Naive B cell (primary cell): ENCODE measurements at regions not wholly inside any gene's neighbourhood (a gene's known extent, or its start where the extent isn't known, plus 50 kb on each side); places are given as distances from the start of the nearest gene placed in this dataset.

Source experiments
- ATAC-seq, 2 donors: fragments of 150-1000 bp; cut with Tn5 transposase; 2 replicates each; pipeline ENCODE4 v1.10.0; 2021; ENCODE audit warnings: low read depth in 2 of 2, mild to moderate bottlenecking in 2 of 2, moderate library complexity in 2 of 2
- DNase-seq: peaks from one replicate; pipeline ENCODE4 v3.0.0; 2022
- H3K27ac Mint-ChIP-seq, 6 donors: one replicate each; pipeline ENCODE4 v1.8.0; 2020 to 2022; ENCODE audit warnings: mild to moderate bottlenecking in 6 of 6, mixed read lengths in 6 of 6, moderate library complexity in 5 of 6, inconsistent platforms in 2 of 6
- H3K27me3 Mint-ChIP-seq, 3 donors: one replicate each; pipeline ENCODE4 v1.8.0; 2021 to 2022; ENCODE audit warnings: mixed read lengths in 3 of 3, mild to moderate bottlenecking in 1 of 3
- H3K36me3 Mint-ChIP-seq, 2 donors: one replicate each; pipeline ENCODE4 v1.8.0; 2020 to 2022; ENCODE audit warnings: mixed read lengths in 2 of 2, inconsistent platforms in 1 of 2, mild to moderate bottlenecking in 1 of 2
- H3K4me1 Mint-ChIP-seq, 3 donors: one replicate each; pipeline ENCODE4 v1.8.0; 2020 to 2022; ENCODE audit warnings: mixed read lengths in 3 of 3, inconsistent platforms in 1 of 3, mild to moderate bottlenecking in 1 of 3, moderate library complexity in 1 of 3
- H3K4me3 Mint-ChIP-seq, 8 donors: one replicate each; pipeline ENCODE4 v1.8.0; 2020 to 2022; ENCODE audit warnings: mild to moderate bottlenecking in 8 of 8, mixed read lengths in 8 of 8, moderate library complexity in 8 of 8, inconsistent platforms in 2 of 8
- H3K9me3 Mint-ChIP-seq, 7 donors: one replicate each; pipeline ENCODE4 v1.8.0; 2020 to 2022; ENCODE audit warnings: mixed read lengths in 7 of 7, mild to moderate bottlenecking in 5 of 7, inconsistent platforms in 2 of 7, moderate library complexity in 1 of 7

DNA sequence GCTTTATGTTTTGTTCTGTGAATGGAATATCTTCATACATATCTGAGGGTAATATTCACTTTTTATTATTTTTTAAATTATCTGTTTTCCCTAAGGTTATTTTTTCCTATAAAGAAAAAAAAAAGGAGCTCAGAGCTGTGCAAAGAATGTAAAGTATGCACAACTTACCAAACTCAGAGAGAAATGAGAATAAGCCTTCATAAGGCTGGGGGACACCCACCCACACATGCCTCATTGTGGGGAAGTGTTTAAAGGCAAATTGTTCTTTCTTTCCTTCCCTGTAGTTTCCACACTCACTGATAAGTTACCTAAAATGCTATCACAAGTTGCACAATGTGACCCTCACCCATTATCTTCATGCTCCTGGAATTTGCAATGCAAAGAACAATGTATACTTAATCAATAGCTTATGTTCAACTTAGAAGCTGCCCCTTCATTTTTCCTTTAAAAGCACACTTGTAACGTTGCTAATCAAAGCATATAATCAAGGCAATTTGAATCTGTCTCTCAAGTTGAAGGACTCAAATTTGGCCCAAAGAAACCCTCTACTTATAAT lies 108.1 kb downstream of the GNAT3 start:
- Mint-ChIP-seq H3K27me3 (no peaks in the 10 kb centered on the region), H3K36me3 (no peaks in the 10 kb centered on the region), H3K27ac (no peak overlapping the region), H3K9me3 (peaks cover 0 to 5% (median 0%) of the 10 kb centered on the region in 7 donors), H3K4me3 (no peak overlapping the region), H3K4me1 (no peaks in the 10 kb centered on the region)
- no peak for DNase-seq
- ATAC-seq = no peak

DNA sequence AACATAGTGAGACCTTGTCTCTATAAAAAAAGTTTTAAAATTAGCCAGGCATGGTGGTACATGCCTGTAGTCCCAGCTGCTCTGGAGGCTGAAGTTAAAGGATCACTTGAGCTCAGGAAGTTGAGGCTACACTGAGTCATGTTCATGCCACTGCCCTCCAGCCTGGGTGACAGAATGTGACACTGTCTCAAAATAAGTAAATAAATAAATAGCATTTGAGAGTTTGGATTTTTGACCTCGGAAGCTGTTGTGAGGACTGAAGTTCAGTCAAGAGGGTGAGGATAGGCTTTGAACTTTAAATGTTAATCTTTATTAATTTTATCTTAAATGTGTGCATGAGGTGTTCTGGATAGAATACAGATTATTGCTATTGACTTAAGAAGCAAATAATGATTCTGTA lies 110.2 kb downstream of the GNAT3 start:
- Mint-ChIP-seq H3K4me3 (no peak overlapping the region), H3K36me3 (no peaks in the 10 kb centered on the region), H3K4me1 (no peaks in the 10 kb centered on the region), H3K27ac (no peak overlapping the region), H3K9me3 (no peaks in the 10 kb centered on the region), H3K27me3 (no peaks in the 10 kb centered on the region)
- DNase-seq (no peak), ATAC-seq (no peak)

DNA sequence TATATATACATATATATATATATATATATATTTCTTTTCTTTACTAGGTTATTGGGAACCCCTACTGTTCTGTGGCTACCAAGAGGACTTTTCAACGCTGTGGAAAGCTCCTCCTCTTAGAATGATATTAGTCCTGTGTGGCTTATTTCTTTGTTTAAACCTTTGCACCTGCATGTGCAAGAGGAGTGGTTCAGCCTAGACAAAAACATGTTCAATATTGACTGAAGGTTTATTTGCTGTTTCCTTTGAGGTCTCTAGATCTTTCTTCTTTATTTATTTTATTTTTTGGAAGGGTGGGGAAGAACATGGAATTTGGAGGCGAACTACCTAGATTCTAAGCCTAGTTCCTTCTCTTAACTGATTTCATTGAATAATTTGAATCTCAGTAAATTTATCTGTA lies 118.1 kb downstream of the GNAT3 start:
- DNase-seq (no peak), ATAC-seq (no peak)
- no peak overlapping the region for H3K27ac Mint-ChIP-seq
- no peak overlapping the region for H3K4me3 Mint-ChIP-seq
- H3K36me3 Mint-ChIP-seq = no peaks in the 10 kb centered on the region
- no peaks in the 10 kb centered on the region for H3K4me1 Mint-ChIP-seq
- H3K27me3 Mint-ChIP-seq = no peaks in the 10 kb centered on the region
- no peaks in the 10 kb centered on the region for H3K9me3 Mint-ChIP-seq

DNA sequence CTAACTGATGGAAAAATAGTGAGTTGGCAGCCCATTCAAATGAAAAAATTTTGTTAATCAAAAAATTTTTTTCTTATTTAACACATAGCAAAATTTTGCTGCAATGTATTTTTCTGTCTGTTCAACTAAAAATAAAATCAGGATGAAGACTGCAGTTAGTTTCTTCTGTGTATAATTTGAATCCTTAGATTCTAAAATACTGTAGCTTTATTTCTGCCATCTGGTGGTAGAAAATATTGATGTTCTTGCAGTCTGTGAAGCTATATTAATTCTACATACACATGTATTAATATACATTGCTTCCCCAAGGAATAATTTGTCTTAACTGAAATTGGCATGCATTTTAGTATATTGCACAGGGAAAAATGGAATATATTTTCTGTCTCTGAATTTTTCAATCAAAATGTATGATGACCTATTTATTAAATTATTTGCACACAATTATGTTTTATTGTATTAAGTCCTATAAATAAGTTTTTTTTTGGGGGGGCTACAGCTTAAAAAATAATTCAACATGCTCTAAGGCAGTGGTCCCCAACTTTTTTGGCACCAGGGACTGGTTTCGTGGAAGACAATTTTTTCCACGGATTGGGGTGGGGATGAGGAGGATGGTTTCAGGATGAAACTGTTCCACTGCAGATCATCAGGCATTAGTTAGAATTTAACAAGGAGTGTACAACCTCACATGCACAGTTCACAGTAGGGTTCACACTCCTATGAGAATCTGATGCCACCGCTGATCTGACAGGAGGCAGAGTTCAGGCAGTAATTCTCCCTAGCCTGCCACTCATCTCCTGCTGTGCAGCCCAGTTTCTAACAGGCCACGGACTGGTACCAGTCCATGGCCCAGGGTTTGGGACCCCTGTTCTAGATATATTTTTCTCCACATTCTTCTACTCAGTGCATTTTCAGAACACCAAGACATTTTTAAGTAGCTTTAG lies 119.4 kb downstream of the GNAT3 start:
- ATAC-seq = no peak
- no peak for DNase-seq
- H3K4me1 Mint-ChIP-seq = no peaks in the 10 kb centered on the region
- no peaks in the 10 kb centered on the region for H3K9me3 Mint-ChIP-seq
- H3K27me3 Mint-ChIP-seq = no peaks in the 10 kb centered on the region
- H3K4me3 Mint-ChIP-seq = no peak overlapping the region
- H3K36me3 Mint-ChIP-seq = no peaks in the 10 kb centered on the region
- H3K27ac Mint-ChIP-seq = no peak overlapping the region

DNA sequence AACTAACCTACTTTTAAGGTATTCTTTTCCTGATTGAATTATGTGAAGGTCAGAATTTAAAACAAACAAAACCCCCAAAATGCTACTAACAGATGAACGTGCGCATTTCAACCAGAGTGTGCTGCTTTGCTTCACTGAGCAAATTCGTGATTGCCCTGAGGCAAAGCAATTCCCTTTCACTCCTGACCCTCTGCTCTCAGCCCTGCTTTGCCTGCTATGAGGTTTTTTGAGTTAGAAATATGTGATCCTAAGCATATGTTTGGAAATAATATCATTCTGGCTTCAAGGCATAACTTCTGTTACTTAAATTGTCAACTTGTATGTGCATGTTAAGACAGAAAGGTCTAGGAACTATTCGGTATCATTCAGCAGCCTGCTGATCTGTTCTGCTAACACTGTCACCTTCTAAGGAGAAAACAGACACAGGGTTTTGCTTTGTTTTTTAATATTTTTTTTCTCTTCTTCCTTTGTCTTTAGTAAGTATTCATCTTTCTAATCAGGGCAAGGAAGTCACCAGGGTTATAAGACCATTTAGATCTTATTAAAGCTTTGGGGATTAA lies 124.2 kb downstream of the GNAT3 start:
- Mint-ChIP-seq H3K27ac (no peak overlapping the region), H3K4me3 (no peak overlapping the region), H3K27me3 (no peaks in the 10 kb centered on the region), H3K4me1 (no peaks in the 10 kb centered on the region), H3K36me3 (no peaks in the 10 kb centered on the region), H3K9me3 (no peaks in the 10 kb centered on the region)
- no peak for ATAC-seq
- no peak for DNase-seq

DNA sequence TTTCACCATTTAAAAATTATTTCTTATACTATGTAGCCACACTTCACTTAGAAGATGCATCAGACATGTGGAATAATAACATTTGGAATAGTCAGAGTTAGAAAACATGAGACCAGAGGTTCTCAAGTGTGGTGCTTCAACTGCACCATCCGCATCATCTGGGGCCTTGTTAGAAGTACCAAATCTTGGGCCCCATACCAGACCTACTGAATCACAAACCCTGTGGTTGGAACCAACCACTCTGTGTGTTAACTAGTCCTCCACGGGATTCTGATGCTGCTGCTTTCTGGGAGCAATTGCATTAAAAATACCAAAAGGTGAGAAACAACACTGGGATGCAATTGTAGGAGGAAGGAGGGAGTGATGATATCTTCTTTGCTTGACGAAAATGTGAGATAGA lies 125.2 kb downstream of the GNAT3 start:
- Mint-ChIP-seq H3K4me1 (no peaks in the 10 kb centered on the region), H3K9me3 (no peaks in the 10 kb centered on the region), H3K27ac (no peak overlapping the region), H3K27me3 (no peaks in the 10 kb centered on the region), H3K4me3 (peak overlapping the region in 1 of 8 donors; percentile 22), H3K36me3 (no peaks in the 10 kb centered on the region)
- ATAC-seq = no peak
- no peak for DNase-seq

DNA sequence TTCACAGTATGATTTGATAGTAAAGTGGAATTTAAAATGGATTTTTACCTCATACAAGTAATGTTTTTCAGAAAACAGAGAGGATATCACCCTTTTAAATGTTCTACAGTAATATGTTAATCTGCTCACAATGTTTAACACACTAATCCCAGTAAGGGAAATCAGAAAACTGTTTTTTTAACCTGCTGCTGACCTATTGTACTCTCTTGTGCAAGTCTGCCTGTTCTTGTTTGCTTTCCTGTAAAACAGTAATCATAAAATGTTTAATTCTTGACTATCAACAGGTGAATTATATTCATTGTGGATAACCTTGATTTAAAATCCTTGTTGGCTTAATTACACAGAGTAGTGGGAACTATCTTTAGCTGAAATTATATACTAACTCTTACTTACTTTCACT lies 126.4 kb downstream of the GNAT3 start:
- Mint-ChIP-seq H3K27me3 (no peaks in the 10 kb centered on the region), H3K4me3 (no peak overlapping the region), H3K27ac (no peak overlapping the region), H3K9me3 (no peaks in the 10 kb centered on the region), H3K36me3 (no peaks in the 10 kb centered on the region), H3K4me1 (no peaks in the 10 kb centered on the region)
- ATAC-seq (no peak), DNase-seq (no peak)

DNA sequence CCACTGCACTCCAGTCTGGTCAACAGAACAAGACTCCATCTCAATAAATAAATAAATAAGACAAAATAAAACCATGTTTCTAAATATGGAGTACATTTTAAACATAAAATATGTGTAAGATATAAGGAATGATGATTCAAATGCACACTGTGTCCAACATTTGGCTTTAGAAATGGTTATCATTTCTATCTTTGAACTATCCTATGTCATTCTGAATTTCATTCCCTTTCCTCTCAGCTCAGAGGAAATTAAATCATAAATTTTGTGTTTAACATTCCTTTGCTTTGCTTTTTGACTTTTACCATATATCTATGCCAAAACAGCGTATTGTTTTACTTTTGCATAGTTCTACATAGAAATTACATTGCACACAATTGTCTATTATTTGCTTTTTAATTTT lies 130.9 kb downstream of the GNAT3 start:
- no peaks in the 10 kb centered on the region for H3K27me3 Mint-ChIP-seq
- ATAC-seq = no peak

DNA sequence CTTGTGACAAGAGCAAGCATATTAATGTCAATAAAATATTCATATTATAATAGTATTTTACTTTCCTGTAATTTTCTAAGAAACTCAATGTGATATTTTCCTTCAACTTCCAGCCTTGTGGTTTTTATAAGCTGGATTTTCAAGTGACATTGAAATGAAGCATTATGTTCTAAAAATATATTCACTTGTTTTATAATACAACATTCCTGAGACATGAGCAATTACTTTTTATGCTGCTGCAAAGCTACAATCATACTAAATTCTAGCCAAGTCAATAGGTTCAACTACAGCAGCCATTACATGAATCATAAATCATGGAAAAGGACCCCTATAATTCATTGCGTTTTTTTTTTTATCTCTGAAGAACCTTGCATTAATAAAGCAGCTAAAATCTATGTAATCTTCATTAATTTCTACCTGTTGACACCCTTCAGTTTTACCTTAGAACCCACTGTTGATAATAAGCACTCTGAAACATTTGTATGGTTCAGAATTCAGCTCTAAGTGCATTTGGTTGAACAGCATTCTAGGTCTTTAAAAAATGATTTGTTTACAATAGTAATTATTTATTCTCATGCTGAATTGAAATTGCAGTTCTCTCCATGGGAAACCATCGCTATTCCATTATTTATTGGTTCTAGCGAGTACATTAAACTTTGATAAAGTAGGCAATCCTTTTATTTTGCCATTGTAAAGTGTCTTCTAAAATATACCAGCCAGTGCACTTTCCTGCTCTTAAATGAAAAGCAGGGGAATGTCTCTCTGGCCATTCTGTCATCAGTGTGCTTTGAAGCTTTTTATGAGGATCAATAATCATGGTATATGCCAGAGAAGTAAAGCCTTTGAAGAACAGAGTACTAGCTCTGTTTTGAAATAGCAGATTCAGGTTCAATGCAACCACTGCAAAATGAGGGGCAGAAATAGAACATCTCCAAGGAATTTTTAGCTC lies 132.6 kb downstream of the GNAT3 start:
- Mint-ChIP-seq H3K9me3 (peaks cover 0 to 2% (median 0%) of the 10 kb centered on the region in 7 donors), H3K4me1 (no peaks in the 10 kb centered on the region), H3K27me3 (no peaks in the 10 kb centered on the region), H3K4me3 (no peak overlapping the region), H3K27ac (no peak overlapping the region), H3K36me3 (no peaks in the 10 kb centered on the region)
- ATAC-seq (no peak), DNase-seq (no peak)

More for the DNA sequence above, 130.9 kb downstream of the GNAT3 start:
- H3K9me3 Mint-ChIP-seq = peaks cover 0 to 2% (median 0%) of the 10 kb centered on the region in 7 donors
- H3K4me3 Mint-ChIP-seq = no peak overlapping the region
- H3K27ac Mint-ChIP-seq = no peak overlapping the region
- no peak for DNase-seq
- H3K36me3 Mint-ChIP-seq = no peaks in the 10 kb centered on the region
- H3K4me1 Mint-ChIP-seq = no peaks in the 10 kb centered on the region

DNA sequence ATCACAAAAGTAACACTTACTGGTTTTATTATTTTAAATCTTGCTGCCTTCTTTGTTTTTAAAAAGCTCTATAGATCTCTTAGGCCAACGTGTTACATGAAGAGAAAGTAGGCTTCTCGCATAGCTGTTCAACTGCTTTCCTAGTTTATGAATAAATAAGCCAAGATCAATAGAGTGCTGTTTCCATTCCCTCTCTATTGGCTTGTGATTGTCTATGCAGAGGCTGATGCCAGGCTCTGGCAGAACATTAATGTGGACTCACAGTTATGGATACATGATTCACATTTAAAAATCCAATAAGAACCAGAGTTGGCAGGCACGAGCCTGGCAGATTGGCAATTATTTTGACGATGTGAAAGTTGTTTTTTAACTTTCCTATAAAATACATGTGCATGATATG lies 137.5 kb downstream of the GNAT3 start:
- Mint-ChIP-seq H3K27me3 (no peaks in the 10 kb centered on the region), H3K27ac (no peak overlapping the region), H3K36me3 (no peaks in the 10 kb centered on the region), H3K4me1 (no peaks in the 10 kb centered on the region), H3K9me3 (peaks cover 0 to 2% (median 0%) of the 10 kb centered on the region in 7 donors), H3K4me3 (no peak overlapping the region)
- ATAC-seq (no peak), DNase-seq (no peak)

DNA sequence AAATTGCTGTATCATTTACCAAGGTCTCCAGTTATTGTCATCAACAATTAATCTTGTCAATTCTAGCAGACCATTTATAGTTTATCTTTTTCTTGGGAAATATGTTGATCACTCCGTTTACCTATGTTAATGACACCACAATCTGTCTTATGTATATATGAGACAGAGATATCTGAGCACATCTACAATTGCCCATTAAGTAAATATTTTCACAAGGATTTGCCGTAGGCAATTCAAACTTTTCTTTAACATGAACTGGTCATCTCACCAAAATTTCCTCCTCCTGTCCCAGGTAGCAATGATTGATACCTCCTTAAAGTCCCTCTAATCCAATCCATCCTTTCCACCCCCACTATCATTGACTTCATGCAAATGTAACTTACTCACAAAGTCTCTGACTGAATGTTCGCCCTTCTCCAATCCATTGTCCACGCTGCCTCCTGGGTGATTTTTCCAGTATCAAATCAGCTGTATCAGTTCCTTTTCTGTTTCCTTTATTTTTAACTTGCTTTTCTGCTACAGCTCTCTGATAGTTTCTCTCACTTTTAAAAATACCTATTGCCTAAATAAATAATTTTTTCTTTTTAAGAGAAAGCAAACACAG lies 138.3 kb downstream of the GNAT3 start:
- DNase-seq (no peak), ATAC-seq (no peak)
- Mint-ChIP-seq H3K4me3 (no peak overlapping the region), H3K36me3 (no peaks in the 10 kb centered on the region), H3K27me3 (no peaks in the 10 kb centered on the region), H3K27ac (no peak overlapping the region), H3K9me3 (peaks cover 0 to 2% (median 0%) of the 10 kb centered on the region in 7 donors), H3K4me1 (no peaks in the 10 kb centered on the region)

DNA sequence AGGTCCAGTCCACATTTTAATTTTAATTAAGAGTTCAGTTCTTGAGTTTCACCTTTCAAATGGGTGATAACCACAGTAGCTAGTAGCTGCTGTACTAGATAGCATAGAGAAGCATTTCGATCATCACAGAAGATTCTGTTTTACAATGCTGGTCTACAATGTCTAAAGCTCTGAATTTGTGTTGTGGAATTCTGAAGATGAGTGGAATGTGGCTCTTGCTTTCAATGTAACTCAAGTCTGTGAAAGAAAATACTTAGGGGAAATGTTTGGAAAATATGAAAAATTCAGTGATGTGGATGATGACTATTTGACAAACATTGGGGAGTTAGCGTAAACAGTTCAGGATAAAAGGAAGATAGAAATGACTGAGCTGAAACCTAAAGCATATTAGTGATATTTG lies 139.4 kb downstream of the GNAT3 start:
- H3K4me3 Mint-ChIP-seq = no peak overlapping the region
- ATAC-seq (no peak), DNase-seq (no peak)
- no peaks in the 10 kb centered on the region for H3K36me3 Mint-ChIP-seq
- no peak overlapping the region for H3K27ac Mint-ChIP-seq
- H3K27me3 Mint-ChIP-seq = no peaks in the 10 kb centered on the region
- H3K4me1 Mint-ChIP-seq = no peaks in the 10 kb centered on the region
- H3K9me3 Mint-ChIP-seq = peaks cover 0 to 2% (median 0%) of the 10 kb centered on the region in 7 donors

DNA sequence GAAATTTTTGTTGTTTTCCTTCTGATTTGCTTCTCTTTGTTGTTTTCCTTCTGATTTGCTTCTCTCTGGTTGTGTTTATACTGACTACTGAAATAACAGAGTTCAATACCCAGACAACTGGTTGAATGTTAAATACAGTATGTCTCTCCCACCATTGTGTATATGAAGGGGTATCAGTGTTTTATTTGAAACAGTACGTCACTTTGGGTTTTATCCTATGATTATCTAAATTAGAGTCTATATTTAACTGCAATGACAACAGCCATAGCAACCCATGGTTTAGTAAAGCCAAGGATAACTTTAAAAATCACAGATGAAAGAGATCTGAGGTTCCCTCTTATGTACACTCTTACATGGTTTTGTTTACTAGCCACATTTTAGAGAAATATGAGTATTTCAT lies 141.3 kb downstream of the GNAT3 start:
- Mint-ChIP-seq H3K9me3 (peaks cover 0 to 9% (median 3%) of the 10 kb centered on the region in 7 donors), H3K36me3 (no peaks in the 10 kb centered on the region), H3K27ac (no peak overlapping the region), H3K4me3 (no peak overlapping the region), H3K27me3 (no peaks in the 10 kb centered on the region), H3K4me1 (no peaks in the 10 kb centered on the region)
- no peak for DNase-seq
- no peak for ATAC-seq
